OCI-LY3 (cell line): ENCODE measurements at regions not wholly inside any gene's neighbourhood (a gene's known extent, or its start where the extent isn't known, plus 50 kb on each side); places are given as distances from the start of the nearest gene placed in this dataset.
"Not testable (repeated sequence)": the region's sequence is repeated elsewhere in the genome, so short reads cannot be mapped to it uniquely, and the experiment has no call there.

Experiments
- H2AFZ ChIP-seq: fragments of 200-600, 300-600 bp; shearing (Covaris generic); 2 replicates; pipeline ENCODE4 v1.6.0; 2014; ENCODE audit warnings: antibody characterized with exemption, low read depth, low read length
- H3K27ac ChIP-seq: fragments of 200-600, 300-600 bp; sonication (generic); 2 replicates; pipeline ENCODE4 v1.5.1; 2014; ENCODE audit warnings: mild to moderate bottlenecking, low read length, moderate library complexity, mixed read lengths
- H3K27me3 ChIP-seq: fragments of 200-600, 300-600 bp; sonication (generic); 2 replicates; pipeline ENCODE4 v1.6.1; 2014; ENCODE audit warnings: low read depth, low read length, mixed read lengths
- H3K36me3 ChIP-seq: fragments of 200-600, 300-600 bp; sonication (generic); replicated peaks from 2 replicates; pipeline ENCODE3; 2014; ENCODE audit warnings: low read depth, low read length, mixed read lengths
- H3K4me1 ChIP-seq: fragments of 300-600, 200-600 bp; sonication (generic); 2 replicates; pipeline ENCODE4 v1.6.1; 2014; ENCODE audit warnings: low read length, mixed read lengths
- H3K4me2 ChIP-seq: fragments of 200-600, 300-600 bp; sonication (generic); 2 replicates; pipeline ENCODE4 v1.6.1; 2014; ENCODE audit warnings: low read length, mixed read lengths
- H3K4me3 ChIP-seq: fragments of 300-600, 200-600 bp; sonication (generic); 2 replicates; pipeline ENCODE4 v1.5.1; 2014; ENCODE audit warnings: antibody characterized with exemption, mild to moderate bottlenecking, low read length, moderate library complexity
- H3K79me2 ChIP-seq: fragments of 300-600, 200-600 bp; shearing (Covaris generic); 2 replicates; pipeline ENCODE4 v1.6.1; 2014; ENCODE audit warnings: mild to moderate bottlenecking, low read length, mixed read lengths
- H3K9ac ChIP-seq: fragments of 300-600, 200-600 bp; shearing (Covaris generic); 2 replicates; pipeline ENCODE4 v1.6.0; 2014; ENCODE audit warnings: mild to moderate bottlenecking, low read length, moderate library complexity
- H3K9me3 ChIP-seq: fragments of 200-600, 300-600 bp; shearing (Covaris generic); 2 replicates; pipeline ENCODE4 v1.6.1; 2014; ENCODE audit warnings: low read length, mixed read lengths; ENCODE audit not compliant: insufficient read depth
- H4K20me1 ChIP-seq: fragments of 200-600, 300-600 bp; sonication (generic); 2 replicates; pipeline ENCODE4 v1.6.1; 2016; ENCODE audit warnings: low read length, mixed read lengths; ENCODE audit not compliant: insufficient read depth
- EZH2phosphoT487 ChIP-seq: fragments of 200-600 bp; shearing (Covaris generic); IDR thresholded peaks from 2 replicates; pipeline ENCODE4 v1.6.1; 2018; ENCODE audit warnings: antibody characterized with exemption, mixed run types, low read depth
- TF ChIP-seq, protein P1 (sequence below): fragments of 200-600, 300-600 bp; sonication (generic); IDR thresholded peaks from 2 replicates; pipeline ENCODE4 v1.5.1; 2014; ENCODE audit warnings: antibody characterized with exemption, low read length, low read depth

DNA sequence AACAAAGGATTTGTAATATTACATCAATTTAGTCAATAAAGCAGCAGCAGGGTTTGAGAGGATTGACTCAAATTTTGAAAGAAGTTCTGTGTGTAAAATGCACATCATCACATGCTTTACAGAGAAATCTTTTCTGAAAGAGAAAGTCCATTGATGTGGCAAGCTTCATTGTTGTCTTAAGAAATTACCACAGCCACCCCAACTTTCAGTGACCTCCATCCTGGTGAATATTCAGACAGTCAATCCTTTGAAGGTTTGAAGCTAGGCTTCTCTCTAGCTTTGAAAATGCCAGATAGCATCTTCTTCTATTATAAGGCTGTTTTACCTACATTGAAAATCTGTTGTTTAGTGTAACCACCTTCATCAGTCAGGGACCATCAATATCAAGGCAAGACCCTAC, 51.8 kb upstream of the SETMAR start:
- no peak overlapping the region for H2AFZ ChIP-seq

GRCh38 chr3:4253072-4253832, 49.9 kb upstream of the SETMAR start:
- not testable (repeated sequence) for H3K27me3 ChIP-seq, H3K4me1 ChIP-seq, H3K79me2 ChIP-seq, H3K4me3 ChIP-seq, H4K20me1 ChIP-seq, H2AFZ ChIP-seq, H3K9me3 ChIP-seq, H3K4me2 ChIP-seq, H3K27ac ChIP-seq, H3K36me3 ChIP-seq, H3K9ac ChIP-seq

More for the DNA sequence above, 51.8 kb upstream of the SETMAR start:
- H3K4me3 ChIP-seq: no peak overlapping the region
- no peak overlapping the region for H3K9ac ChIP-seq
- no peaks in the 10 kb centered on the region for H4K20me1 ChIP-seq
- H3K4me2 ChIP-seq: no peak overlapping the region
- no peaks in the 10 kb centered on the region for H3K27me3 ChIP-seq
- no peaks in the 10 kb centered on the region for H3K4me1 ChIP-seq
- H3K36me3 ChIP-seq: no peaks in the 10 kb centered on the region
- TF ChIP-seq, protein P1, sequence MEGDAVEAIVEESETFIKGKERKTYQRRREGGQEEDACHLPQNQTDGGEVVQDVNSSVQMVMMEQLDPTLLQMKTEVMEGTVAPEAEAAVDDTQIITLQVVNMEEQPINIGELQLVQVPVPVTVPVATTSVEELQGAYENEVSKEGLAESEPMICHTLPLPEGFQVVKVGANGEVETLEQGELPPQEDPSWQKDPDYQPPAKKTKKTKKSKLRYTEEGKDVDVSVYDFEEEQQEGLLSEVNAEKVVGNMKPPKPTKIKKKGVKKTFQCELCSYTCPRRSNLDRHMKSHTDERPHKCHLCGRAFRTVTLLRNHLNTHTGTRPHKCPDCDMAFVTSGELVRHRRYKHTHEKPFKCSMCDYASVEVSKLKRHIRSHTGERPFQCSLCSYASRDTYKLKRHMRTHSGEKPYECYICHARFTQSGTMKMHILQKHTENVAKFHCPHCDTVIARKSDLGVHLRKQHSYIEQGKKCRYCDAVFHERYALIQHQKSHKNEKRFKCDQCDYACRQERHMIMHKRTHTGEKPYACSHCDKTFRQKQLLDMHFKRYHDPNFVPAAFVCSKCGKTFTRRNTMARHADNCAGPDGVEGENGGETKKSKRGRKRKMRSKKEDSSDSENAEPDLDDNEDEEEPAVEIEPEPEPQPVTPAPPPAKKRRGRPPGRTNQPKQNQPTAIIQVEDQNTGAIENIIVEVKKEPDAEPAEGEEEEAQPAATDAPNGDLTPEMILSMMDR: no peak
- no peak for TF ChIP-seq EZH2phosphoT487
- no peaks in the 10 kb centered on the region for H3K79me2 ChIP-seq
- no peak overlapping the region for H3K27ac ChIP-seq
- H3K9me3 ChIP-seq: no peaks in the 10 kb centered on the region
